ENCODE measurements at regions not wholly inside any gene's neighbourhood (a gene's known extent, or its start where the extent isn't known, plus 50 kb on each side); places are given as distances from the start of the nearest gene placed in this dataset.
A peak's percentile ranks its signal among the peaks of the same experiment; 100 is the strongest.

- H3F3A ChIP-seq (ENCODE audit: low read length, unreplicated experiment) = no peaks in the 10 kb centered on the region
- intact Hi-C loops (cut with micrococcal nuclease) = no loop called here
- no peak overlapping the region for H3K9ac ChIP-seq (ENCODE audit: low read length)
- H3K79me2 ChIP-seq (ENCODE audit: low read length) = no peaks in the 10 kb centered on the region
- ATAC-seq (no peak), DNase-seq (no peak)
- H3K4me1 ChIP-seq (ENCODE audit: insufficient read depth, low read length) = peaks cover 28% of the 10 kb centered on the region
- H3K27me3 ChIP-seq (ENCODE audit: low read length) = no peaks in the 10 kb centered on the region
- no TSS peak for BruUV-seq (replicated peaks)
- no peaks in the 10 kb centered on the region for H4K20me1 ChIP-seq (ENCODE audit: low read length)
- H3K27ac ChIP-seq (ENCODE audit: low read length) = no peak overlapping the region
- TF ChIP-seq CTCF (conservative IDR thresholded peaks at IDR 0.05; ENCODE audit: low read depth, low read length) (no peak), EZH2phosphoT487 (IDR thresholded peaks at IDR 0.05; ENCODE audit: borderline replicate concordance, low read length) (no peak), EZH2 (IDR thresholded peaks at IDR 0.05; ENCODE audit: low read length, unreplicated experiment) (no peak)
- H3K9me3 ChIP-seq (ENCODE audit: low read length) = no peaks in the 10 kb centered on the region
- no peak overlapping the region for H3K4me2 ChIP-seq (ENCODE audit: low read length)
- no peak overlapping the region for H2AFZ ChIP-seq (ENCODE audit: low read length)
- no peaks in the 10 kb centered on the region for H3K9me2 ChIP-seq (replicated peaks; ENCODE audit: low read length)
- POLR2A ChIA-PET (ENCODE audit: unreplicated experiment) = interaction anchor here (0.5 kb wide), 1 partner anchor 71 kb away, joined by 6 read pairs; no protein-coding TSS in a partner anchor
- H3K4me3 ChIP-seq (ENCODE audit: low read length) = no peak overlapping the region
- H3K36me3 ChIP-seq (ENCODE audit: low read depth, low read length) = no peaks in the 10 kb centered on the region
- CTCF ChIA-PET = no interaction called here
Observed at GRCh38 chr17:71183066-71183660, 937.7 kb upstream of the SOX9 start.

- ChIA-PET POLR2A (ENCODE audit: unreplicated experiment) (no interaction called here), CTCF (no interaction called here)
- Histone ChIP-seq H3K4me3 (ENCODE audit: low read length) (no peak overlapping the region), H3K79me2 (ENCODE audit: low read length) (no peaks in the 10 kb centered on the region), H3K36me3 (ENCODE audit: low read depth, low read length) (no peaks in the 10 kb centered on the region), H3K9ac (ENCODE audit: low read length) (no peak overlapping the region), H4K20me1 (ENCODE audit: low read length) (no peaks in the 10 kb centered on the region), H3F3A (ENCODE audit: low read length, unreplicated experiment) (no peaks in the 10 kb centered on the region), H3K4me2 (ENCODE audit: low read length) (no peak overlapping the region), H3K4me1 (ENCODE audit: insufficient read depth, low read length) (peaks cover 42% of the 10 kb centered on the region), H3K9me3 (ENCODE audit: low read length) (no peaks in the 10 kb centered on the region), H3K9me2 (replicated peaks; ENCODE audit: low read length) (no peaks in the 10 kb centered on the region), H2AFZ (ENCODE audit: low read length) (no peak overlapping the region), H3K27ac (ENCODE audit: low read length) (no peak overlapping the region), H3K27me3 (ENCODE audit: low read length) (no peaks in the 10 kb centered on the region)
- TF ChIP-seq CTCF (conservative IDR thresholded peaks at IDR 0.05; ENCODE audit: low read depth, low read length) (no peak), EZH2 (IDR thresholded peaks at IDR 0.05; ENCODE audit: low read length, unreplicated experiment) (no peak), EZH2phosphoT487 (IDR thresholded peaks at IDR 0.05; ENCODE audit: borderline replicate concordance, low read length) (no peak)
- no peak for ATAC-seq
- no peak for DNase-seq
- BruUV-seq (replicated peaks) = no TSS peak
- intact Hi-C loops (cut with micrococcal nuclease) = loop anchor here (5.0 kb wide), 1 partner anchor 258 kb away; no protein-coding TSS in a partner anchor
Observed at GRCh38 chr17:71184716-71185115, 936.1 kb upstream of the SOX9 start.

GRCh38 chr17:71187145-71187878 is 933.5 kb upstream of the SOX9 start:
- H3K27me3 ChIP-seq (ENCODE audit: low read length) = no peaks in the 10 kb centered on the region
- no TSS peak for BruUV-seq (replicated peaks)
- H3K27ac ChIP-seq (ENCODE audit: low read length) = peak overlapping the region; percentile 92
- peaks cover 4% of the 10 kb centered on the region for H3F3A ChIP-seq (ENCODE audit: low read length, unreplicated experiment)
- ChIA-PET CTCF (no interaction called here), POLR2A (ENCODE audit: unreplicated experiment) (no interaction called here)
- no peaks in the 10 kb centered on the region for H4K20me1 ChIP-seq (ENCODE audit: low read length)
- H2AFZ ChIP-seq (ENCODE audit: low read length) = no peak overlapping the region
- no peaks in the 10 kb centered on the region for H3K9me2 ChIP-seq (replicated peaks; ENCODE audit: low read length)
- H3K36me3 ChIP-seq (ENCODE audit: low read depth, low read length) = no peaks in the 10 kb centered on the region
- H3K79me2 ChIP-seq (ENCODE audit: low read length) = no peaks in the 10 kb centered on the region
- H3K9me3 ChIP-seq (ENCODE audit: low read length) = no peaks in the 10 kb centered on the region
- ATAC-seq (no peak), DNase-seq (peak; percentile 70)
- intact Hi-C loops (cut with micrococcal nuclease) = loop anchor here (5.0 kb wide), 1 partner anchor 255 kb away; no protein-coding TSS in a partner anchor
- no peak for TF ChIP-seq CTCF (conservative IDR thresholded peaks at IDR 0.05; ENCODE audit: low read depth, low read length)
- no peak for TF ChIP-seq EZH2phosphoT487 (IDR thresholded peaks at IDR 0.05; ENCODE audit: borderline replicate concordance, low read length)
- no peak for TF ChIP-seq EZH2 (IDR thresholded peaks at IDR 0.05; ENCODE audit: low read length, unreplicated experiment)
- peaks cover 32% of the 10 kb centered on the region for H3K4me1 ChIP-seq (ENCODE audit: insufficient read depth, low read length)
- peak overlapping the region; percentile 66 for H3K4me2 ChIP-seq (ENCODE audit: low read length)
- H3K9ac ChIP-seq (ENCODE audit: low read length) = peak overlapping the region; percentile 60
- H3K4me3 ChIP-seq (ENCODE audit: low read length) = no peak overlapping the region
